GM18867 (cell line): ENCODE measurements at regions not wholly inside any gene's neighbourhood (a gene's known extent, or its start where the extent isn't known, plus 50 kb on each side); places are given as distances from the start of the nearest gene placed in this dataset.
"Not testable (repeated sequence)": the region's sequence is repeated elsewhere in the genome, so short reads cannot be mapped to it uniquely, and the experiment has no call there.

Experiments
- ATAC-seq: cut with Tn5 transposase; IDR thresholded peaks from one replicate; pipeline ENCODE4 v1.9.1; 2021; ENCODE audit warnings: mild to moderate bottlenecking, moderate library complexity; ENCODE audit not compliant: unreplicated experiment

DNA sequence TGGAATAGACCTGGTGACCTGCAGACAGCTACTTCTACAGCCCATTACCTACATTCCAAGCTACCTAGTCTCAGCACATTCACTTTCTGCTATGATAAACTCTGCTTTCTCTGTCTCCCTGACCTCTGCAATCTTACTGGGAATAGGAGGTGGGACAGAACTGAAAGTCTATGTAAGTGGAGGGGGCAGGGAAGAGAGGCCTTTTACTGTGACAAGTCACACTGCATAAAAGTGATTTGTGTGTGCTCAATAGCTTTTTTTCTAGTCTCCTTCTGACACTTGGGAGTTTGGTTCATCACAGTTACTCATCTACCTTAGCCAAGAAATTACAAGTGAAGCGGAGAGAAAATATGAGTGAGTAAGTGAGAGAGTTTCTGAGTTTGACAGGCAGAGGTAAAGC is 322.4 kb downstream of the OLFM4 start:
- ATAC-seq: no peak

DNA sequence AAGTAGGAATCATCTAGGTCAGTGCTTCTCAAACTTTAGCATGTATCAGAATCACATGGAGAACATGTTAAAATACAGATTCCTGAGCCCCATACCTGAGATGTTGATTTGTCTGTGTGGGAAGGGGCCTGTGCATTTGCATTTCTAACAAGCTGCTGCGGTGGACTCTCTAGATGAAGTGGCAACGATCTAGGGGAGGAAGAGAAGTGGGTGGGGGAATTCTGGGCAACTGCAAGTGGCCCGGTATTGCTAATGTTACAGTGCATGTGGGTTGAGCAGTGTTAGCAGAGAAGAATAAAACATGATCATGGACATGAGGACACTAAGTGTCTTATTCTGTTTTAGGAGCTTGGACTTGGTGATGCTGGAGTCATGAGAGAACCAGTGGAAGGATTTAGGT is 329.0 kb downstream of the OLFM4 start:
- no peak for ATAC-seq

DNA sequence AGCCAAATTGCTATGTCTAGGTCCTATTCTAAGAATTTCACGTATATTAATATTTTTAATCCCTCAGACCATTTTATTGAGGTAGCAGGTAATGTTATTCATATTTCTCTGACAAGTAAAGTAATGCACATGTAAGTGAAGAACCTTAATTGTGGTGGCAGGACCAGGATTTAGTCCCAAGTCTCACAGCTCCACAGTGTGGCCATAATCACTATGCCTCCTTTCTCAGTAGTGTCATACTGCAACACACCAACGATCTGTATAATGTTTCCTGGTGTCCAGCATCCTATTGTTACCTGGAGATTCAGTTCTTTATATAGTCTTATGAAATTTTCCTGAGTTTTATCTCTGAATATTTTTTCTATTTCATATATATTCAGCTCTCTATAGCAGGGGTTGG is 340.3 kb downstream of the OLFM4 start:
- ATAC-seq: no peak

DNA sequence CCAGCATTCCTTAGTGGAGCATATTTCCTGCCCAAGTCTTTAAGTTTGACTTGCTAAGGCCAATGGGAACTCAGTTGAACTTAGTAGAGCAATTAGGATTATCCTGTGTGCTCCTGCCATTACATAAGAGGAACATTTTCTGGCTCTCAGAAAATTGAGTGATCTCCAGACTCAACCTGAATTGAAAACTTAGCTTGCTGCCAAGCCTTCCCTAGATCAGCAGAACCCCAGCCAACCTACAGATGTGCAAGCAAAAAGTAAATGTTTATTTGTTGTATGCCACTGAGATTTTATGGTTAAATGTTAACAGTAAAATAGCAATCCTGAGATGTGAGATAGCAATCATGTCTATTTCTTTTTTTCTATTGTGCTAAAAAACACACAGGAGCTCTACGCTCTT is 350.9 kb downstream of the OLFM4 start:
- ATAC-seq: no peak

DNA sequence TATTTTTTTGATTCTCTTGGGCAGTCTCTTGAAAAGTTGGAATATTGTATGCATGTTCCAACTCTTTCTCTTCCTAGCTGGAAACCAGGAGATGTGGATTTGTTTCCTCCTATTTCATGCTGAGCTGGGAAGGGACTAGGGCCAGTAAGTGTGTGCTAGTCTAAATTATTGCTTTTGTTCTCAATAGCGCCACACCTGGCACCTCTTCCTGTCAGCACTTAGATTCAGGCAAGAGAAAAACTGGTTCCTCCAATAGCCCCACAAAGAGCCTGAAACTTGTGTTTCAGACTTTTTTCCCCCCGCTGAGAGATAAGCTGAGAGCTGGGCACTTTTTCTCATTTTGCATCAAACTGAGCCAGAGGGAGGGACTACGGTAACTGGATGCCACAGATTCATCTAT is 353.4 kb downstream of the OLFM4 start:
- ATAC-seq: no peak

DNA sequence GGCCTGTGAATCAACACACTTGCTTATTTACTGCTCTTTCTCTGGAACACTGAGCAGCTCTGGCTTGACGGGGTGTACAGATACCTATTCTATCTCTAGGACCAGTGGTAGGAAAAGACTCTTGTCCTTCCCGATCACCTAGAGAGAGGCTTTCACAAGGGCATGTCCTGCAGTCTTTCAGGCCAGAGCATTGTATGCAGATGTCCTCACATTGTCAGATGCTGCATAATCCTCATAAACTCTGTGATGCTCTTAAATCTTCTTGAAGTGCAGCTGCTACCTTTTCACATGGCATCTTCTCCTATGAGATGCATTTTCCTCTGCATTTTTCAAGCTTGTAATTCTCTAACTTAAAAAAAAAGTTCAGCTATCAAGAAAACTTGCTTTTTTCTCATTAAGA is 369.4 kb downstream of the OLFM4 start:
- ATAC-seq: no peak

DNA sequence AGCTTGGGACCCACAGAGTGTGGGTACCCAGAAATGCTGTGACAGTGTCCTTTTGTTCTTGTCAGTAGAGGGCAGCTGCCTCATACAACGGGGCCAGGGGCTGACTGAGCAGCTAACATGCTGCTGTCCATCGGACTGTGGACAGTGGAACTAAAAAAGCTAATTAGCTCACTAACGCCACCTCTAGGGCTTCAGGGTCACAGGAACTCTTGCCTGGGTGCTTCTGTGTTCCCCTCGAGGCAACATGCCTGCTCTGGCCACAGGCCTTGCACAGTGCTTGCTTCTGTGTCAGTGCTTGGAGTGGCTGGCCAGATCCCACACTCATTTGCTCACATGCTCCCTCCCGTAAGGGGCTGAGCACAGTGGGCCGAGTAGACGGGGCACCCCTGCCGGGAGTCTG is 377.0 kb downstream of the OLFM4 start:
- no peak for ATAC-seq

DNA sequence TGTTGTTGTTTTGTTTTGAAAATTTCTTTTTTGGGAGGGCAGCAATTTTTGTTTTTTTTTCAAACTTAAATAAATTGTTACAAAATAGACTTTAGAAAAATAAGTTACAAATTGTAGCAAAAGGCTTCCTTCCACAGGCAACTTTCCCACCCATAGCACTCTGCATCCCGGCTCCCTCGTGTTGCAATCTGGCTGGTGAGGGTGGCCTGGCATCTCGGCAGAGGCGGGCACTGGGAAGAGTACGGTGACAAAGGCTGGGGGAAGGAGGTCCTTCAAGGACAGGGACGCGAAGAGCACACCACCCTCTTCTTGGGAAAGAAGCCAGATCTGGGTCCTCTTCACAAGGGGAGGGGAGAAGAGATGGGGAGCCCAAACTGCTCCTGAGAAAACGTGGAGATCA is 379.7 kb downstream of the OLFM4 start:
- no peak for ATAC-seq

DNA sequence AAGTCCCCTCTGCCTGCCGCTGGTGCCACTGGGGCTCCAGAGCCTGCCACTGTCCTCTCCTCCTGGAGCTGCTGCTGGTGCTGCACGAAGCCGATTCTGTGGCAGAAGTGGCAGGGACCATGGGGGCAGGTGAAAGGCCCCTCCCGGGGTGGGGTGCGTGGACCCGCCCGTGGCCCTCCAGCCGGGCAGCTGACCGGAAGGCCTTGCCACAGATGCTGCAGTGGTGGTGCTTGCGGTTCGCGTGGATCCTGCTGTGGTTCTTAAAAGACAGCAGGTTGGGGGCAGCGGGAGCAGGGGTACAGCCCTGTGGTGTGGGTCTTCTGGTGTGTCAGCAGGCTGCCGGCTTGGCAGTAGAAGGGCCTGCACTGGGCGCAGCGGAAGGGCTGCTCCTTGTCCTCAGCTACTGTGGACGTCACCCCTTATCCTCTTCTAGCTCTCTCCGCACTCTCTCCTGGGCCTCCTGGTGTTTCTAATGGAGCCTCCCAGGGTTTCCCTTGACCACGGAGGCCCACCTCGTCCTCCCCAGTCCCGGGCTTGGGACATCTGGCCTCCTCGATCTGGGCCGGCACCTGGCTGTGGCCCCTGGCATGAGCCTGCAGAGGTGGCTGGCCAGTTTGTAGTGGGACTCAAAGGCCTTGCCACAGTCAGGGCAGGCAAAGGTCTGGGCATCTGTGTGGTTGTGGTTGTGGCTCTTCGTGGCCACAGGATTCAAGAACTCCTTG is 380.4 kb downstream of the OLFM4 start:
- no peak for ATAC-seq

DNA sequence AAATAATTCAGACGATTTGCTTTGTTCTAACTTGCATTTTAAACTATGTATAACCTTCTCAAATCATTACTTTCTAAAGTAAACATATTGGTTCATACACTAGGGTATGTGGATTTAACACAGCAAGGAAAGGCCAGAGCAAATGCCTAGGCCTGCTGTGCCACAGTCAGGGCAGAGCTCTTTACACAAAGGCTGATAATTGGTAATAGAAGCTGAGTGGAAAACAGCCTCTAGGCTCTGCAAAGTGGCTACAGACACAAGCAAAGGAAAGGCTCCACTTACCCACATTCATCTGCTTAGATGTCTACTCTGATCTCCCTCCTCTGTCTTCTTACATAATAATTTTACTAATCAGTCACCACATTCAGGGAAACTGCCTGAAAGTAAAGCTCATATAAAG is 382.9 kb downstream of the OLFM4 start:
- ATAC-seq: no peak

DNA sequence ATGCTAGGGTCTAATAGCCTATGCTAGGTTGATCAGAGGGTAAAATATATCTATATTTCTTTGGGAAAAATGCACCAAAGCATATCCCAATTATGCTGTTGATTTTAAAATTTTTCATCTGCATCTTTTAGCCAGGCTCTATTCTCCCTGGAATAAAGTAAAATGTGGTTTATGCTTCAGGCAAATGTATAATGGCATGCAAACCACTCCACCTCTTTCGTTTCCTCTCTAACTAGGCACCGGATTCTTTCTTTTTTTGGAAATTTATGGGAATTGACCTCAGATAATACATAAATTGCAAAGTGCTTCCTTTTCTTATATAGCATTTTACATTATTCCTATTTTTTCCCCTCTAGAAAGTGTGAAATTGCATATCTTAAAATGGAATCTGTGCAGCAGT is 386.5 kb downstream of the OLFM4 start:
- ATAC-seq: no peak

DNA sequence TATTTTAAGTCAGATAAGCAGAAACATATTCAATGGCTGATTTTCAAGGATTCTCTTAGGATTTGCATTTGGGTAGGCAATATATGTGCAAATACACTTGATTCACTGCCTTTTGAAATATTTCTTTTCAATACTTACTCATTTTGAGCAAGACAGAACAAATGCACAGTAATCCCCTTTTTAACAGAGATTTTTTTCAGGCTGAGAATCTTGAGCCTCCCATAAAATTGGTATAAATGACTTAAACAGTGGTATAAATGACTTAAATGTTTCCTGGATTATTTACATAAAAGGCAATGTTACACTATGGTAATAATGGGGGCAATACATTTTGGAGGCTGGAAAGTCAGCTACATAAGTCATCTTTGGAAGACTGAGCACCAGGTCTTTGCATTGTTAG is 389.0 kb downstream of the OLFM4 start:
- no peak for ATAC-seq

DNA sequence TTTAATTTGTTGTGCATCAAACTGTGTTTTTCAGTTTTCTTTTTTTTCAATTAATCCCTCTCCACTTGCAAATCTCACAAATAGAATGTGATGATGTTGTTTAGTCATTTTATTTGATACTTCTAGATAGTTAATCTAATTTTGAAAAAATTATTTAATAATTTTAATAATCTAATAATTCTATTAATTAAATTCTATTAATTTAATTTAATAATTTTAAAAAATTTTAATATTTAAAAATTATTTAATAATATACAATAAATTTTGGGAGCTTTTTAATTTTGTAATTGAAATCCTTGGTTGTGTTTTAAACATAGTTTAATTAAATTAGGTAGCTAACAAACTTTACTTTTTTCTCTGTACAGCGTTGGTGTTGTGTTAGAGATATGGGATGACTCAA is 393.8 kb downstream of the OLFM4 start:
- no peak for ATAC-seq

DNA sequence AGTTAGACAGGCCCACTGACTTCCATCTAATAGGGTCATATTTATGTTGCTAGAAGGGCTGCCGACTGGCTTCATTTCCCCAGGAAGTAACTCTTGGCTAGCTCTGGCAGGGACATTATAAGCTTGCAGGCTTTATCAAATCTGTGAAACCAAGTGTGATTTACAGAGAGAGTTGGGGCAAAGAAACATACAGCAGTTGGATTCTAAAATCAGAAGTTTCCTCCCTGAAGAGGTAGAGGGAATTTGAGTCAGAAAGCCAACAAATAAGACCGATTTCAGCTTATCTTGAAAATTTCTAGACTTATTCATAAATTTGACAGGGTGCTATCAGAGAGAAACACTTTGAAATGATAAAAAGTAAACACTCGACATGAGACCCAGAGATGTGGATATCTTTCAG is 407.8 kb downstream of the OLFM4 start:
- no peak for ATAC-seq

DNA sequence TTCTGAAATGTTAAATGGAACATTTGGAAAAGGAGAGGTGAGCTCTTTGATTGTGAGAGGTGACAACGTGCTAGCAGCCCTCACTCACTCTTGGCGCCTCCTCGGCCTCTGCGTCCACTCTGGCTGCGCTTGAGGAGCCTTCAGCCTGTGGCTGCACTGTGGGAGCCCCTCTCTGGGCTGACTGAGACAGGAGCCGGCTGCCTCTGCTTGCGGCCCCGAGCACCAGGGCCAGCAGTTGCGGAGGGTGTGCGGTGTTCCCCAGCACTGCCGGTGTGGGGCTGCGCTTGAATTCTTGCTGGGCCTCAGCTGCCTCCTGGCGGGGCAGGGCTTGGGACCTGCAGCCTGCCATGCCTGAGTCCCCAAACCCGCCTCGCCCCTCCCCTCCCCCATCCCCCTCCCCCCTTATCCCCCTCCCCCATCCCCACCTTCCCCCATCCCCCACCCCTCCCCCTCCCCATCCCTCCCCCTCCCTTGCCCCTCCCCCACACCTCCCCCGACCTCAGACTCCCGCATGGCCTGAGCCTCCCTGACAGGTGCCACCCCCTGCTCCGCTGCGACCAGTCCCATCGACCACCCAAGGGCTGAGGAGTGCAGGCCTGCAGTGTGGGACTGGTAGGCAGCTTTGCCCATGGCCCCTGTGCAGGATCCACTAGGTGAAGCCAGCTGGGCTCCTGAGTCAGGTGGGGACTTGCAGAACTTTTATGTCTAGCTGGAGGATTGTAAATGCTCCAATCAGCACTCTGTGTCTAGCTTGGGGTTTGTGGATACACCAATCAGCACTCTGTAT is 411.0 kb downstream of the OLFM4 start:
- ATAC-seq: no peak

DNA sequence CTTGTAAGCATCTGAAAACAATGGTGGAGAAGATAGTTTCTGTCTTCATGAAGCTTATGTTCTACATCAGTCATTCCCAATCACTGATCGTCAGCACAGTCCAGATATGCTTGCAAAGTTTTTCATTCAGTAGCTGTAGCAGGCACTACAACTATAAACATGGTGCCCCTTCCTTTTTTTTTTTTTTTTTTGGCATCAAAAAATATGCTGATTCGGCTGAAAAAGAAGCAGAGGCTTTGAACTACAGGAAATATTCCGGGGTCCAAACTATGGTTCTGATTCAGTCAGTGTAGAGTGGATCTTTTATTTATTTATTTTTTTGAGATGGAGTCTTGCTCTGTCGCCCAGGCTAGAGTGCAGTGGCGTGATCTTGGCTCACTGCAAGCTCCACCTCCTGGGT is 414.4 kb downstream of the OLFM4 start:
- ATAC-seq: no peak

DNA sequence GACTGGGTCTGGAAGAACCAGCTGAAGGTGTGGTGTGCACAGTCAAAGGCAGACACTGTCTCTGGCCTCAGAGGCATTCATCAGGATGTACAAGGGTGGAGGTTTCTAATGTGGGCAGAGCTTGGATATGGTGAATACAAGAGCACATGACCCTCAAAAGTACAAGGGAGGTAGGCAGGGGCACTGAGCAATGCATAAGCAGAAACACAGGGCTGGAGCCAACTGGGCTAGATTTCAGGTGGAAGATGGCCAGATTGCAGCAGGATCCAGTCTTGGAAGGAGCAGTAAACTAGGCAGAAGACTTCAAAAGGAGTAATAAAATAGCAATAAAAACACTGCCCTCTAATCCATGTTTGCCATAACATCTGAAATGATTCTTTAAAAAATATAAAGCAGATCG is 417.1 kb downstream of the OLFM4 start:
- ATAC-seq: no peak

DNA sequence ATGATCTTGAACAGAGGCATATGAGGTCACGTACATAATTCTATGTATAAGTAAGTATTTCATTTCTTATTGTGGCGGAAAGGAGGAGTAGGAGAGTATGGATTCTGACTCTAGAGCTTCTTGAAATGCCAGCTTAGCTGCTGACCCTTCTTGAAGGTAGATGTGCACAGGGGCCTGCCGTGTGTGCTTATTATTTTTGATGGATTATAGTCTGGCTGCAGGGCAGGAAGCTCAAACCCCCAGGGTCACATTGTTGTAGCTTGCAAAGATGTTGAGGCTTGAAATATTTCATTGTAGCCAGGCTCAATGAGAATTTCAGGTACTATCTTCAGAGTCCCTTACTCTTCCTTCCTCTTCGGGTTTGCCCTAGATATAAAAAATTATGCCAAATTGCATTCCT is 418.8 kb downstream of the OLFM4 start:
- ATAC-seq: no peak

DNA sequence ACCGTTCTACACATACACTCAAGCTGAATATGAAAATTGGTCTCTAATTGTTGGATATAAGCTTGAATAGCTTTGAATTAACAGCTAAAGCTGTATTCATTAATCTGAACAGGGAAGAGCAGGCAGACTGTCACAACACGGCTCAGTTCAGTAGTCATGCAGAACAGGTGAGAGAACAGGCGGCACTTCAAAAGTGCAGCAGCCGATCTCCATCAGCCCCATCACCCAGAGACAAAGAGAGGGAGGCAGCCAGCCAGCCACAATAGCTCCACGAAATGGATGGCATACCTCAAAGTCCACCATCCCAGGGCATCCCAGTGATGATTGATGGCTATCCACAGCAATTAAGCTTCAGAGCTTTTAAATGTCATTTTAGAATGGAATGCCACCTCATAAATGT is 419.2 kb downstream of the OLFM4 start:
- ATAC-seq: no peak

DNA sequence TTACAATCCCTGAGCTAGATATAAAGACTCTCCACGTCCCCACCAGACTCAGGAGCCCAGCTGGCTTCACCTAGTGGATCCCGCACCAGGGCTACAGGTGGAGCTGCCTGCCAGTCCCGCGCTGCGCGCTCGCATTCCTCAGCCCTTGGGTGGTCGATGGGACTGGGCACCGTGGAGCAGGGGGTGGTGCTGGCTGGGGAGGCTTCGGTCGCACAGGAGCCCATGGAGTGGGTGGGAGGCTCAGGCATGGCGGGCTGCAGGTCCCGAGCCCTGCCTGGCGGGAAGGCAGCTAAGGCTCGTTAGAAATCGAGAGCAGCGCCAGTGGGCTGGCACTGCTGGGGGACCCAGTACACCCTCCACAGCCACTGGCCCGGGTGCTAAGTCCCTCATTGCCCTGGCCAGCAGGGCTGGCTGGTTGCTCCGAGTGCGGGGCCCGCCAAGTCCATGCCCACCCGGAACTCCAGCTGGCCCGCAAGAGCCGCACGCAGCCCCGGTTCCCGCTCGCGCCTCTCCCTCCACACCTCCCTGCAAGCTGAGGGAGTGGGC is 423.7 kb downstream of the OLFM4 start:
- ATAC-seq: not testable (repeated sequence)

DNA sequence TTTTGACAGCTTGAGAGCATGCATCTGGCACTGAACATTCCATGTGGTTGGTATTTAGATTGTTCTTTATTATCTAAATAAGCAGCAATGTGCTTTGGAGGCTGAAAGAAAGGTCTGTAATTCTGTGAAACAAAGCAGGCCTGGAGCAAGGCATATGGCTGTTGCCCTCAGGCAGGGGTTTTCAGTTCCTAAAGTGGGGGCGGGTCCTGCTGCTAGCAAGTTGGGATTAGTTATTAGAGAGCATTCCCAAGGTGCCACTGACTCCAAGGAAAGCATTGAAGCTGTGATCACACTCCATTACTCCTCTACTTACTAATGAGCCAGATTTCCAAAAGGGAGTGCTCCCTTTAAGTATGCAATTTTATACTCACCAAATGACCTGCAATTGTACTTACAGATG is 432.2 kb downstream of the OLFM4 start:
- ATAC-seq: no peak

DNA sequence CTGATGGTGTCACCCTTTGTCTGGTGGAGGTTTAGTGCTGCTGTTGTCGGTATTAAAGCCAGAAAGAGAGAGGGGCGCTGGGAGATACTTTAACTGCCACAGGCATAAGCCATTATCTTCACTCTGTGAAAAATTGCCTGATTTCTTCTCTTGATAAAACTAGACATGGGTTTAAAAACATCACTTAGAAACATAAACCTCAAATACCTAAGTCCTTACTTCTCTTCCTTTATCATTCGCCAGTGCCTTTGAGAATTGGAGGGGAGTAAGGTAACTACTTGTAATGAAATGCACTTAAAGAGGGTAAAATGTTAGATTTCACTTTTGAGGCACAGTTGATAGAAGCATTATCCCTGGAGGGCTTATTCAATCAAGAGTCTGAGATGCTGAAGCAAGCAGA is 434.5 kb downstream of the OLFM4 start:
- no peak for ATAC-seq
